HG02885 (cell line): ENCODE measurements at regions not wholly inside any gene's neighbourhood (a gene's known extent, or its start where the extent isn't known, plus 50 kb on each side); places are given as distances from the start of the nearest gene placed in this dataset.
"Not testable (repeated sequence)": the region's sequence is repeated elsewhere in the genome, so short reads cannot be mapped to it uniquely, and the experiment has no call there.

Experiments used
- ATAC-seq: cut with Tn5 transposase; IDR thresholded peaks from one replicate; pipeline ENCODE4 v1.9.1; 2021; ENCODE audit warnings: mild to moderate bottlenecking; ENCODE audit not compliant: unreplicated experiment, poor library complexity

DNA sequence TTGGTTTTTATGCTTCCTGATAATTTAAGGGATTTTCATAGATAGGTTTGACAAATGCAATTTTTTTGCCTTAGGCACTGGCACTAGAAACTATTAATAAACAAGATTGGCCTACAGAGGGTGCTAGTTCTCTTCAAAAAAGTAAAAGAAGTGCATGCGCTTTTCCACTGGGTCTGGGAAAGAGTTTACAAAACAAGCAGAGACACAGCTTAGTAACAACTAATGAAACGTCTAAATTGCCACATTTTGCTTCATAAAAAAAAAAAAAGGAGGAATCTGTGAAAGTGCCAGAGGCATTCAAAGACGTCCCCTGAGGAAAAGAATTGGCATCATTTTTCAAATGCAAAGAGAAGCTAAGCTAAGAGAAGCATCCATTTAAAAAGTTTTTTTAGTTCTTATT, 58.3 kb upstream of the EEA1 start:
- peak; percentile 30 for ATAC-seq

DNA sequence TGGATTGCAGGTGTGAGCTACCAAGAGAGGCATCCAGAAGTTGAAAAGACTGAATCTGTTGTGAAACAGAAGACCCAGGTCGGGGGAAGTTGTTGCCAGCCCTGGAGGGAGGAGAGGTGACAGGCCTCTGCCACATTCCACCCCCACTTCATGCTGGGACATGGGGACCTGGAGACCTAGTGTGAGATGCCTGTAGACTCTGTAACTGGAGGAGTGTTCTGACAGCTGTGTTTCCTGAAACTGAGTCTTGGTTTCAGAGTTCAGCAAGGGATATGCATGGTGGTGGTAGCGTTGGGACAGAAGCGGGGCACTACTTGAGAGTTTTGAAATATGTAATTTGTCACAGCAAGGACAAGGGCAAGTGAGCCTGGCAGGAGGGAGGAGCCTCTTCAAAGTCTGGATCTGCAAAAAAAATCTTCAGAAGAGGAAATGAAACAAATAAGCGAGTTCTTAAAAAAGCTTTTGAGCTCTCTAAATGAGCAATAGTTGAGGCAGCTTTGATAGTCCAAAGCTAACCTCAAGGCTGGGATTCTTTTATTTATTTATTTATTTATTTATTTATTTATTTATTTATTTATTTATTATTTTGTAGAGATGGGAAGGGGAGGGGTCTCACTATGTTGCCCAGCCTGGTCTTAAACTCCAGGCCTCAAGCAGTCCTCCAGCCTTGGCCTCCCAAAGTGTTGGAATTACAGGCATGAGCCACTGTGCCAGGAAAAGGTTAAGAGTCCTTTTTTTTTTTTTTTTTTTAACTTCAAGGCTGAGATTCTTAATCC, 58.9 kb upstream of the EEA1 start:
- peak; percentile 88 for ATAC-seq

DNA sequence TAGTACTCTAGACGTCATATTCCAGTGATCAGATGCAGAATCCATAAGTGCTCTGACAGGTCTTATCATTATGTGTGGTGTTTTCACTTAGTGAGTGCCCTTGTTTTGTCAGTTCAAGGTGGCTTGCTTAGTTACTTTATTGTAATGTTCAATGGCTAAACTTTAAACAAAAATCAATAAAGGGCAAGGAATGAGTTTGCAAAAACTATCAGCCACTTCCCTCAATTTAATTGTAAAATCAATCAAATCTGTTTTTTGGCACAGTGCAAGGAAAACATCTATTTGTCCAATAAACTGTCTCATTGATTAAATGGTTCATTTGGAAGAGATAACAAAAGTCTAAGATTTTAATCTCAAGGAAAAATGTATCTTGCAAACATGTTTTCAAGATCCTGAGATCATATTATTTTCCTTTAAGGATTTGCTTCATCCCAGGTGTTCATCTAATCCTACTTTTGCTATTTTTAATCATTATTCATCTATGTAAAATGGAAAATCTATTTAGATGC, 59.6 kb upstream of the EEA1 start:
- no peak for ATAC-seq

DNA sequence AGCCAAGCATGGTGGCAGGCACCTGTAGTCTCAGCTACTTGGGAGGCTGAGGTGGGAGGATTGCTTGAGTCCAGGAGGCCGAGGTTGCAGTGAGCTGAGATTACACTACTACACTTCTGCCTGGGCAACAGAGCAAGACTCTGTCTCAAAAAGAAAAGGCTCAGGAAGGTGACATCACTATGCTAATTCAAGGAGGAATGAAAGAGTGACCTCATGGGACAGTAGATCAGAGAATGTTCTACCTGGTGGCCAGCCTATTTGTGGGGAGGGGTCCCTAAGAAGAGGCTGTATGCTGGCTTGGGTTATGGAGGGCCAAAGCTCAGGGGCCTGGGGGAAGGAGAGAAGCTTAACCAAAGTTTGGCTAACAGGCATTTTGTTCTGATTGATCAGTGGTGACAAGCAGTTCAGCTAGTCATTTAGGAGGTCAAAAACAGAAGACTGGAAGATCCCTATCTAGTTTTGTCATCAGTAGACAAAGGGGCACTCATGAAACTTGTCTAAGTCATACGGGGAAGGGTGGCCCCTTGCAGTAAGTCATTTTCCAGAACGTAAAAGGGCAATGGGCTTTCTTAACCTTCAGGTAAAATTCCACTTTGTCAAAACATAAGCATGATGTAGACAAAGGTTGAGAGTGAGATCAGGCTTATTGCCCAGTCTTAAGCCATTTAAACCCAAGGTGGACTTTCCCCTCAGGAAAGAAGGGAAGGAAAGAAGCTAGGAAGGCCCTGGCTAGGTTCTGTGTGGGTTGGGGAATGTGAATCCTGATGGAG, 60.8 kb upstream of the EEA1 start:
- ATAC-seq: peak; percentile 38

DNA sequence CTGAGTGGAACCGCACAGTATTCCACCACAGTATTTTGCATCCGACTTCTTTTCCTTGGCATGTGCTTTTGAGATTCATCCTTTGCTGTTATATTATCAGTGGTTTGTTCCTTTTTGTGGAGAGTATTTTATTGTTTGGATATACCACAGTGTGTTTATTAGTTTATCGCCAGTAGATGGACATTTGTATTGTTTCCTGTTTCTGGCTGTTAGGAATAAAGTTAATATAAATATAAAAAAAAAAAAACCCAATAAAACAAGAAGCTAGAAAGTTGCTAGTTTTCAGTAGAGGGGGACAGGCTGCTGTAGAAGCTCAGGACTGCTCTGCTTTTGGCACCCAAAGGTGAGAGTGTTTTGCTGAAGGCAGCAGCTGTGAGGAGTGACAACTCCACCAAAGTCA, 62.0 kb upstream of the EEA1 start:
- no peak for ATAC-seq

DNA sequence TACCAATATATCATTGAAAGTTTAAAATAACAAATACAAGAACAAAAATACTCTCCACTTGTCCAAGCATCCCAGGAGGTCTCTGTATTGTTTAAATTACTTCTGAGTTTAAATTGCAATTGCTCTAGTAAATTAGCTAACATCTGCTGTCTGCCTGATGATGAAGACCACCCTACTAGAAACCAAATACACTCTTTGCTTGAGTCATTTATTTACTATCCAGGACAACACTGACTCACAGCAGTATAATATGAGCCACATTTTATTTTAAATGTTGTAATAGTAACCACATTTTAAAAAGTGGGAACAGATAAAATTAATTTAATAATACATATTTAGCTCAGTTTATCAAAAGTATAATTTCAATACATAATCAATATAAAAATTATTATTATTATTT, 62.9 kb upstream of the EEA1 start:
- ATAC-seq: no peak

DNA sequence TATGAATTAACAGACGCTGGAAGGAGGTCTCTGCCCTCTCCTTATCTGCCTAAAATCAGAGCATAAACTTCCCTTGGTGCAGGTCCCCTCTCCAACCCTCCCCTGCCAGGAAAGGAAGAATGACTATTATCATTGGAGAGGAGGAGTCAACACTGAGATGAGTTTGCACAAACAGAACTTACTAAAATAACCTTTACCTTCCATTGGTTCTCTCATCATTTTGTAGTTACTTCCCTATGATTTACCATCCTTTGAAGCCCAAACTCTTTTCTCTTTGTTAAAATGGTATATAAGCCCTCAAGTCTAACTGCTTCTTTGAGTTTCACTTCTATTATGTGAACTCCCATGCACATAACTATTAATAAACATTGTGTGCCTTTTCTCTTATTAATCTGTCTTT, 64.2 kb upstream of the EEA1 start:
- ATAC-seq: no peak

DNA sequence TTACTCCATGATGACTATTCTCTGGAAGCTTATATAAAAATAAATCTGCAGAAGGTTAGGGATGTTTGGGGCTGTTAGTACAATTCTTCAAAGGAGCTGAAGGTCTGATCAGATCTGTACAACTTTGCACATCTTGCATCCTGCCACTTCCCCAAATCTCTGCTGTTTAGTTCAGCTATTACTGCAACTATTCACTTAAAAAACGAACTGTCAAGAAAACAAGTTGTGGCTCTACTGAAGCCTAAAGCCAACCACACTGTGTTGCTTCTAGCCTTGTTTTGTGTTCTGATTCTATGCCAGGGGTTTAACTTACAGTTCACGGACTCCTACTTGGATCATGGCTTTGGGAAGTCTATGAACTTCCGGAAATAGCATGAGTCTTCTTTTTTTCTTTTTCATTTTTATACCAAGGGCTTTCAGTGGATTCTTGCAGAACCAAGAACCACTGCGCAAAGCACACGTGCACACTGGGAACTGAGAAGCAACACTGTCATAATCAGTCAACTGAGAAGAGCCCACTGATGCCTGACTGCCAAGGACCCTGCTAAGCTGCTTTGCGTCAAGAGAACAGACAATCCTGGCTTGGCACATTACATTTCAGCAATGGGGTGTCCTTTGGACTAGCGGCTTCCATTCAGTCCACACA, 66.3 kb upstream of the EEA1 start:
- peak; percentile 76 for ATAC-seq

DNA sequence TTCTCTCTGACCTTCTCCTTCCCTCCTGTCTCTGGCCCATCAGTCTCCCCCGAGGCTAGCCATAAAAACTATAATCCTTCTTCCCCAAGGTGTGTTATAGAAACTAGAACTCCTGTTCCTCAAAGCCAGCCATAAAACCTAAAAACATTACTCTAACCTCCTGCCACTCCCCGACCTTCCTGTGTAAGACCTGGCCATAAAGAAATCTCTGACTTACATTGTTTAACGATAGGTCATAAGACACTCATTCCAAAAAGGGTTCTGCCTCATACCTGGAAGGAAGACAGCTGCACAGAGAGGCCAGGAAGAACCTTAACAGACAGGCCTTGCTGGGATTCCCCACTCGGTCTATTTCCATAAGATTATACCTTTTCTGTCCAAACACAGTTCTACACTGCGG, 70.9 kb upstream of the EEA1 start:
- ATAC-seq: no peak

DNA sequence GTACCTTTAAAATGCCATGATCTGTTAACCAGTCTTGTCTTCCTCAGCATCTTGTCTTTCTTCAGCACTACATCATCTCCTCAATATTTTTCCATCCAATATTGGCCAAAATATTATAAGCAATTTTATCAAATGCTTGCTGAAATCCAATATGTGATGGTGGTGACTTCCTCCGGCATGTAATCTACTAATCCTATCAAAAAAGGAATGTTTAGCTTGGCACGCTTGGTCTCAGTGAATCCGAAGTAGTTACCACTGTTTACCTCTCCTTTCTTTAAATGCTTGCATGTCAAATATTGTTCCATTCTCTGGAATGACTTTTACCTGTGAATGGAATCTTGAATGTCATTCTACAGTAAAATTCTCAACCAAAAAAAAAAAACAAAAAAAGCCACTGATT, 72.3 kb upstream of the EEA1 start:
- no peak for ATAC-seq

DNA sequence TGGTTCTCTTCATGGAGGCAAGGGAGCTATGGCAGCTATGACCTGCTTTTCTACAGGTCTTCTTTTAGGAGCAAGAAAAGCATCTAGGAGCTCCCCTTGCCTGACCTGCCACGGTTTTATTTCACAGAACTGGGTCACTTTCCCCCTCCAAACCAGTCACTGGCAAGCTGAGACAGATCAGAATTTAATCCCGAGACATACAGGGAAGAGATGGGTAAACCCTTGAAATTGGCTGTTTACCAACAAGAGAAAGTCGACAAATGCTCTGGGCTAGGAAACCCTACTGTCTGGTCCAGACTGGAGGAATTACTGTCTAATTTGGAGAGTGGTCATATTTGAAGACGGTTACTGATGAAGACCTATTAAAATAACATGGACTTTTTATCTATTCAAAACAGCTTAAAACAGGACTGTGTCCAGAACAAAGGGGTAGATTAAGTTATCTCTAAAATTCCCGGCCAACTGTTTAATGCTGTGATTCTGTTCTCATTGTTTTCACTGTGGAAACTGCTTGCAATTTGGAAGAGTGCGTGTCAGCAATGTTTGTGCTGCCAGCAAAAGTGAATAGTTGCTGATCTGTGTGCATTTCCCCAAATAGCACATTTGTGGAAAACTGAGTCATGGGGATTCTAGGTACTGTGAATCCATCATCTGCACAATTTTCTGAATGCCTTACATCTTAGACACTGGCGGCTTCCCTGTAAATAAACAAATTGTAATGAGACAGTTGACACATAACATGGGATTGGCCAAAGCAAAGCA, 73.4 kb upstream of the EEA1 start:
- ATAC-seq: no peak

DNA sequence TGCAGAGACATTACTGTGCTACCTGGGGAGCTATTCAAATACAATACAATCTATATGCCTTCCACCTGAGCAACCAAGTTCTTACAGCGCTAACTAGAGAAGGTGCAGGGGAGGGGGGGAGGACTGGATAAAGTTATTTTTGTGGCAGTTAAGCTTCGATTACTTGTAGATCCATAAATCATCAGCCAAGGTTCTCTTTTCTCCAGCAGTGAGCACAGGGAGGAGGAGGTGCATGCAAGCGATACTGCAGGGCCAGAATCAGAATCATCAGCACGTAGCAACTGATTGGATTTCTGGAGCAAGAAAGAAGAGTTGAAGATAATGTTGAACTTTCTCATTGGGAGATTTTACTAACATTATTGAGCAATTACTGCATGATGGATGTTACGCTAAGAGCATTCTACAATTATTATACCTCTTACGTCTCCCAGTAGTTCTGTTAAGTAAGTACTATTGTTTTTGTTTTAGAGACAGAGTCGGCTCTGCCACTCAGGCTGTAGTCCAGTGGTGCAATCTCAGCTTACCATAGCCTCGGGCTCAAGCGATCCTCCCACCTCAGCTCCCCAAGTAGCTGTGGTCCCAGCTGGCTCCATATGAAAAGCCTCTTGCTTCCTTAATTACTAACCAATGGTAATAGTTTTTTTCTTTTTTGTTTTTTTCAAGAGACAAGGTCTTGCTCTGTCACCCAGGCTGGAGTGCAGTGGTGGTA, 74.6 kb upstream of the EEA1 start:
- ATAC-seq: no peak

DNA sequence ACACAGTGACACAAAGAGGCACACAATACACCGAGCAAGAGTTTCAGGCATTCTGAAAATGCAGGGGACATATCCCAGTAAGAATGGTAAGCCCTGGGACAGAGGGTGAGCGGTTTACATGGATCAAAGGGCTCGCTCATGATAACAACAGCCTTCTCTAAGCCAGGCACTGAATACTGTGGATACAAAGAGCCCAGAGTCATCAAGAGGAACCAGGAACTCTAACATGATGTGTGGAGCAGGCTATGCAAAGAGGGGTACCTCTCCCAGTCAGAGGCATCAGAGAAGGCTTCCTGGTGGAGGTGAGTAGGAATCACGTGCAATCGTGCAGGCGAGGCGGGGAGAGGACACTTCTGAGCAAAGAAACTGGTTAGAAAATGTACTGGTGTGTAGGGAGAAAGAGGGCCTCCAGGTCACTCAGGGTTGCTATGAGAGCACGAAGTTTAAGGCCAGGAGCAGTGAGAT, 76.9 kb upstream of the EEA1 start:
- no peak for ATAC-seq

DNA sequence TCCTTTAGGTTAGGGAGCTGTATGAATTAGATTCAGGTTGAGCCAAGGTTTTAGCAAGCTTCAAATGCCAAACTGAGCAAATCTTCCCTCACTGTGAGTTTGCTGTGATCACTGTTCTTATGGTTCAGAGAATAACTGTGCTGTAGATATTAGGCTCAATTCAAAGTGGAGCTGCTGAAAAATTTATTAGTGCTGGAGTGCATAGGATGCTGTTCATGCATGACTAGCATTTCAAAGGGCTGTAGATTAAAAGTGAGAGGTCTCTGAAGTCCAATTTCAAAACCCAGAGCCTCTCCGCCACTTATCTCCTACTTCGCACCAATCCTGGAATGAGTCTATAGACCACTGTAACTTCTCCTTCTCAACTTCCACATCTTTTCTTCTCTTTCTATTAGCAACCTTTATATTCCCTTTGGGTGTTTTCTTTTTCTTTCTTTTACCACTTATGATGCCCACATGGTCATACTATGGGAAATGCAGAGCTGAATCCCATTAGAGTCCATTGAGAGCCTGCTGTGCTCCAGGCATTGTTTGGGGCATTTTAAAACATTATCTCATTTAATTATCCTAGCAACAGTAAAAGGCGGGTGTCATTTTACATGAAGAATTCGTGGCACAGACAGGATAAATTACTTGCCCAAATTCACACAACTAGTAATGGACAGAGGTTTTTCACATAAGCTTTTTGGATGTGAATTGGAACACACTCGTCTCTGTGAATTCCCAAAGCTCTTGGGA, 77.5 kb upstream of the EEA1 start:
- no peak for ATAC-seq

DNA sequence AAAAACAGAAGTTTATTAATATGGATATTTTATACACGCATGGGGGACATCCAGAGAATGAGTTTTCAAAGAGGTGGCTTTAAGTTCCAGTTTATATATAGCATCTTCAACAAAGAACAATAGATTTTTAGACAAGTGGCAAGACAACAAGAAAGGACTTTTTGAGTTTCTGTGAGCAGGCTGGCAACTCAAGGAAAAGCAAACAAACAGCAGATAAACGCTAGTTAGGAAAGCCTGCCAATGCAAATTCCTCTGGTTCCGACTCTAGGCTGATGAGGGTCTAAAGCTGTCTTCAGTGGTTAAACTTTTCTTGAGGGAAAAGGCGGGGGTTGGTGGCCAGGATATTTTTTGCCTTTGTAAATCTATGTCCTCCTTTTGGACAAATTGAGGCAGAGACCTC, 78.4 kb upstream of the EEA1 start:
- no peak for ATAC-seq

DNA sequence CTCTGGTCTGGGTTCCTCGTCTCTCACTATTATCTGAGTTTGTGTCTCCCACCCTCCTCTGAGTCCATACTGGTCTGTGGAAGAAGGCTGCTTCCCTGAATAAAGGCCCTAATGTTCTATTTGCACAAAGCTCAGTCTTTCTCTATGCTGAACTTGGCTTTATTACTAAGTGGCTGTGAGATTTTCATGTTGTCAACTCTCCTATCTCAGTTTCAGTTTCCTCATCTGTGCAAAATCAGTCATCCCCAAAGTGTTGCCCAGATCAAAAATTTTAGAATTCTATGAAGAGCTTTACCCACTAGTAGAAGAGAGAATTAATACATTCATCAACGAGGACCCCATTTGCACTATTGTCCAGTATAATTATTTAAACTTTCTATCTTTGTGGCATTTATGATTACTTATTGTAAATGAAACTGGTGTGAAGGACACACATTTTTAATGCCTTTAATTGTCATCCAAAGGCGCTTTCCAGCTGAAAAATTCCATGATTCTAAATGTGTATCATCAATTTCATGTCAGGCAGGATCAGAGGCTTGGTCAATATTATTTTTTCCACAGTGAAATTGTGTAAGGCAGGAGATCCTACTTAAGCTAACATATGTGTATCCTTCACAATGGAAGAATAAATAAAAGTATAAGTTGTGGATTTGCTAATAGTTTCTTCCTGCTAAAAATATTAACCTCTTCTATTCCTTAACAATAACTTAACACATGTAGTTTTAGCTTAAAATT, 79.1 kb upstream of the EEA1 start:
- ATAC-seq: peak; percentile 87

DNA sequence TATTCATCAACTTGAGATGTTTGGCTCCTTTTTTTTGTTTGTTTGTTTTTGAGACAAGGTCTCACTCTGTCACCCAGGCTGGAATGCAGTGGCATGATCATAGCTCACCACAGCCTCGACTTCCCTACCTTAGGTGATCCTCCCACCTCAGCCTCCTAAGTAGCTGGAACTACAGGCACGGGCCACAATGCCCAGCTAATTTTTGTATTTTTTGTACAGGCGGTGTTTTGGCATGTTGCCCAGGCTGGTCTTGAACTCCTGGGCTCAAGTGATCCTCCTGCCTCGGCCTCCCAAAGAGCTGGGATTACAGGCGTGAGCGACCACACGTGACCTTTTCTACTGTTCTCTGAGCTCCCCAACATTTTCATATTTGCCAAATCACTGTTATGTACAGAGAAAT, 79.8 kb upstream of the EEA1 start:
- ATAC-seq: not testable (repeated sequence)

DNA sequence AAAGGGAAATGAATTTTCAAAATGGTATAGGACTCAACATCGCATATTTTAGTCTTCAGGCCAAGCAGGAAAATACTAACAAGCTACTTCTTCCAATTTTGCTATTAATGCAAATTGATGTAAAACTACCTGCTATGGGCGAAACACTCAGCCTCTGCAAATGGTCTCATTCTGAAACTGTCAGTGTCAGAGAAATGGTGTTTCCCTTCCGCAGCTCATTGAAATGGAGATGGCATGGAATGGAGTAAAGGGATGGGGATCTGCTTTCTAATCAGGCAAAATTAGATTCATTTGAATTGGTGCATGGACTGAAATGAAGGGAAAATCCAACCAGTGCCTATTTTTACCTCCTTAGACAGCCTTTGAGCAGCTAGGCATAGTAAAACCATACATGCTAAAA, 80.4 kb upstream of the EEA1 start:
- peak; percentile 48 for ATAC-seq
